ENCODE measurements at regions not wholly inside any gene's neighbourhood (a gene's known extent, or its start where the extent isn't known, plus 50 kb on each side); places are given as distances from the start of the nearest gene placed in this dataset.

- Histone ChIP-seq H3K4me3 (ENCODE audit: low read depth, low read length) (no peak overlapping the region), H3K27ac (no peak overlapping the region), H3K36me3 (no peaks in the 10 kb centered on the region), H3K27me3 (ENCODE audit: insufficient read depth, low read depth, severe bottlenecking) (no peaks in the 10 kb centered on the region), H3K9me3 (ENCODE audit: severe bottlenecking) (no peaks in the 10 kb centered on the region)
- no peak for DNase-seq
- no peak for TF ChIP-seq CTCF (IDR thresholded peaks at IDR 0.05; ENCODE audit: low read depth, low read length)
Measured at GRCh38 chr13:107413005-107413404, 802.3 kb downstream of the LIG4 start.

- Histone ChIP-seq H3K9me3 (ENCODE audit: severe bottlenecking) (peaks cover 2% of the 10 kb centered on the region), H3K27ac (no peak overlapping the region), H3K36me3 (no peaks in the 10 kb centered on the region), H3K4me3 (ENCODE audit: low read depth, low read length) (no peak overlapping the region), H3K27me3 (ENCODE audit: insufficient read depth, low read depth, severe bottlenecking) (no peaks in the 10 kb centered on the region)
- DNase-seq = no peak
- TF ChIP-seq CTCF (IDR thresholded peaks at IDR 0.05; ENCODE audit: low read depth, low read length) = no peak
Measured at GRCh38 chr13:107407074-107407473, 808.3 kb downstream of the LIG4 start.

GRCh38 chr13:107395927-107396662, 819.2 kb downstream of the LIG4 start:
- Histone ChIP-seq H3K27ac (no peak overlapping the region), H3K27me3 (ENCODE audit: insufficient read depth, low read depth, severe bottlenecking) (peaks cover 4% of the 10 kb centered on the region), H3K36me3 (no peaks in the 10 kb centered on the region), H3K4me3 (ENCODE audit: low read depth, low read length) (no peak overlapping the region), H3K9me3 (ENCODE audit: severe bottlenecking) (no peaks in the 10 kb centered on the region)
- TF ChIP-seq CTCF (IDR thresholded peaks at IDR 0.05; ENCODE audit: low read depth, low read length) = no peak
- DNase-seq = no peak

- no peaks in the 10 kb centered on the region for H3K9me3 ChIP-seq (ENCODE audit: severe bottlenecking)
- peaks cover 4% of the 10 kb centered on the region for H3K27me3 ChIP-seq (ENCODE audit: insufficient read depth, low read depth, severe bottlenecking)
- no peak overlapping the region for H3K4me3 ChIP-seq (ENCODE audit: low read depth, low read length)
- no peak overlapping the region for H3K27ac ChIP-seq
- H3K36me3 ChIP-seq = no peaks in the 10 kb centered on the region
- no peak for DNase-seq
- no peak for TF ChIP-seq CTCF (IDR thresholded peaks at IDR 0.05; ENCODE audit: low read depth, low read length)
Measured at GRCh38 chr13:107392205-107392604, 823.1 kb downstream of the LIG4 start.

GRCh38 chr13:107387525-107387924, 819.6 kb upstream of the ARGLU1 start:
- H3K27me3 ChIP-seq (ENCODE audit: insufficient read depth, low read depth, severe bottlenecking) = no peaks in the 10 kb centered on the region
- H3K4me3 ChIP-seq (ENCODE audit: low read depth, low read length) = no peak overlapping the region
- no peak for DNase-seq
- H3K36me3 ChIP-seq = no peaks in the 10 kb centered on the region
- H3K27ac ChIP-seq = no peak overlapping the region
- no peak for TF ChIP-seq CTCF (IDR thresholded peaks at IDR 0.05; ENCODE audit: low read depth, low read length)
- no peaks in the 10 kb centered on the region for H3K9me3 ChIP-seq (ENCODE audit: severe bottlenecking)

Measured in WERI-Rb-1 (cell line).